Cardiac septum (tissue), 1 donor: ENCODE measurements at regions not wholly inside any gene's neighbourhood (a gene's known extent, or its start where the extent isn't known, plus 50 kb on each side); places are given as distances from the start of the nearest gene placed in this dataset.
"Not testable (repeated sequence)": the region's sequence is repeated elsewhere in the genome, so short reads cannot be mapped to it uniquely, and the experiment has no call there.

Experiments used
- DNase-seq: peaks from one replicate; pipeline ENCODE4 v3.0.0-alpha.2; 2020; ENCODE audit warnings: low spot score
- intact Hi-C: fragments of 100-400 bp; cut with DNase I; formaldehyde crosslinking; loops from one replicate; pipeline ENCODE4 v1.14.0; 2022
- donor health status: DM: no; HTN: no; CAD: no.

GRCh38 chr5:108607421-108607820 lies 140.3 kb upstream of the FER start:
- intact Hi-C loops = no loop called here
- no peak for DNase-seq

GRCh38 chr5:108606185-108606584 lies 141.5 kb upstream of the FER start:
- intact Hi-C loops = no loop called here
- no peak for DNase-seq

GRCh38 chr5:108602830-108603229 lies 144.9 kb upstream of the FER start:
- DNase-seq = no peak
- intact Hi-C loops = no loop called here

- no peak for DNase-seq
- intact Hi-C loops = no loop called here
These were observed 156.9 kb upstream of the FER start for GRCh38 chr5:108590799-108591198.

GRCh38 chr5:108588323-108588722 lies 159.4 kb upstream of the FER start:
- DNase-seq = no peak
- intact Hi-C loops = no loop called here

- DNase-seq = no peak
- intact Hi-C loops = no loop called here
These were observed 159.9 kb upstream of the FER start for GRCh38 chr5:108587821-108588220.

- intact Hi-C loops = no loop called here
- DNase-seq = no peak
These were observed 166.7 kb upstream of the FER start for GRCh38 chr5:108581026-108581425.

GRCh38 chr5:108579236-108579635 lies 168.5 kb upstream of the FER start:
- no peak for DNase-seq
- intact Hi-C loops = no loop called here

GRCh38 chr5:108578791-108579190 lies 168.9 kb upstream of the FER start:
- no peak for DNase-seq
- intact Hi-C loops = no loop called here

GRCh38 chr5:108567429-108567828 lies 180.3 kb upstream of the FER start:
- intact Hi-C loops = no loop called here
- DNase-seq = no peak

DNA sequence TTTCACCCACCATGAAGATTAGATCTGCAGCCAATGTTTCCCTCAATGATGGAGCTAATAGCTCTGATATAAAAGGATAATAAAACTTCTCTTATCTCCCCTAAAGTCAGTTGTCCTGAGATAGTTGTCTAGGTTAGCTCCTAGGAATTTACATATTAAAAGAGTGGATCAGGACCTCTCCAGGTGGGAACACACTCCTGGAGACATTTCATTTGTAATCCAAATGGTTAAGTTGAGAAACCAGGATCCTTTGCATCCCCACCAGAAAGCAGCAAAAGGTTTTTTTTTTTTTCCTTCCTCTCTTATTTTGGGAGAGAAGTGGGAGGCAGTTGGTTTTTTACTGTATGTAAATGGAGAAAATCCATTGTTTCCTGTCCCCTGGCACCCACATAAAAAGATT lies 182.5 kb upstream of the FBXL17 start:
- intact Hi-C loops = no loop called here

DNA sequence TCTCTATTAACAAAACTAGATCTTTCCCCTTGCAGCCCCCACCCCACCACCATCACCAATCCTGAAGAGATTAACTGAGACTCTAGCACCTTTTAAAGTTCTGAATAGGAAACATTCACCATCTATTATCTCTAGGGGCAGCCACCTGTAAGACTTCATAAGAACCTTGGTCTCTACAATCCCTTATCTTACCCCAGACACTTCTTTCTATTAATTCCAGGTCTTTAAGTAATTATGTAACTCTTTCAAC lies 180.2 kb upstream of the FBXL17 start:
- no peak for DNase-seq
- intact Hi-C loops = no loop called here

More for the DNA sequence above, 182.5 kb upstream of the FBXL17 start:
- no peak for DNase-seq

DNA sequence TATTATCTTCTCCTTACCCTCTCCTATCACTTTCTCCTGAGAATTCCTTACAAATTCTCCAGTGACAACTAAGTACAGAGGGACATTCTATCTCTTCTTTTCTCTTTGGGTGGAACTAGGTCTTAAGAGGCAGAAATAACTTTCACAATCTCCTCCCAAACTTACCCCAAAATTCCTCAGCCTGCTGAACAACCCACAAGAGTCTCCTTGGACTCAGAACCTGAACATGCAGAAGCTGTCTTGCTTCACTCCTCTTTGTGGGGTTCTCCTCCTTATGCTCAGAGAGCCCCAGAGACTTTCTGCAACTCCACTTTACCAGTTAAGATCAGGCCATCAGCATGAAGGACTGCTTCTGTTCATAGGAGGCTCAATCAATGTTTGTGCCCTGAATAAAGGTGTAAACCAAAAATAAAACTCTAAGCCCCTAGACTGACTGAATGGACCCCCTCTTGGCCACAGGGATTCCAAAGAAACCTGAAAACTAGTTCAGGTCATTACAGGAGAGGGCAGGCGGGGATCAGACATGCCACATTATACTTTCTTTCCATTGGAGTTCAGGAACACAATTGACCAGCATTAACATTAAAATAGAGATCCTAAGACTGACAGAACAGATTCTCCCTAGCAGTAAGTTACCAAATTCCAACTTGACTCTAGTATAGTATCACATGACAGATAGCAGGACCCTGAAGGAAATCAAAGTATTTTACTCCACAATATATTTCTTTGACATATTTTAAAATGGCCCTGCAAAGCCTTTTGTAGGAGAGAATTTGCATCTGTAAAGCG lies 179.7 kb upstream of the FBXL17 start:
- intact Hi-C loops = no loop called here
- DNase-seq = no peak

DNA sequence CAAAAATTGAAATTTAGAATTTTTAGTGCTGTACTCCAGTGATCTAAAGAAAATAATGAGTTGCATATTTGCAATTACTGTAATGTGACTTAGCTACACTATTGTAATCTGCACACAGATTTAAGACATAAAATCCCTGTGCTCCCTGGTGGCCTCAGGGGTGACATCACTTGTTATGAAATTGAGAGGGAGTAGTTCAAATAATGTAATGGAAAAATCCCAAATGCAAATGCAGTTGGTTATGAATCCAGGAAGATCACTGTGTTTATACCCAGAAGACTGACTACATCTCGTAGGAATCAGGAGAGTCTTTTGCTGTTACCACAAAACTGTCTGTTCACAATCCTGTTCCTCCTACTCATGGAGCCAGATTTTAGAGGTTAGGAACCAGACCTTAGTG lies 178.7 kb upstream of the FBXL17 start:
- intact Hi-C loops = no loop called here

DNA sequence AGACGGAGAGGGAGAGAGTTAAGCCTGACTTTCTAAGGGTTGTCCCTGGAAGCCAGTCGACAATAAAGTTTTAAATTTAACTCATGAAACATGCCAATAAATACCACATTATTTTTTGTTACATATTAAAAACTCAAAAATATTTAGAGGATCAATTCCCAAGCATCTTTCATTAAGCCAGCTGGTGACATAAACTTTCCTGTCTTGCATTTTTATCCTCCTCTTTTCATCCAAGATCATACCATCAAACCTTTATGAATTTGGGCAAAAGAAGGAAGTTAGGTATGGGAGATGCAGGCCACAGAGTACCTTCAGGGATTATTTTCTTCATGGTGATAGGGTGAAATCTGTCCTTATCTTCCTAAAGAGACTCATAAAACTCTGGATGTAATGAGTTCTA lies 178.3 kb upstream of the FBXL17 start:
- DNase-seq = no peak
- intact Hi-C loops = no loop called here

More for the DNA sequence above, 178.7 kb upstream of the FBXL17 start:
- DNase-seq = no peak

- intact Hi-C loops, DNase-seq: not testable (repeated sequence)
These were observed 176.9 kb upstream of the FBXL17 start for GRCh38 chr5:108558840-108559239.

GRCh38 chr5:108558142-108558541 lies 176.2 kb upstream of the FBXL17 start:
- intact Hi-C loops, DNase-seq: not testable (repeated sequence)

DNA sequence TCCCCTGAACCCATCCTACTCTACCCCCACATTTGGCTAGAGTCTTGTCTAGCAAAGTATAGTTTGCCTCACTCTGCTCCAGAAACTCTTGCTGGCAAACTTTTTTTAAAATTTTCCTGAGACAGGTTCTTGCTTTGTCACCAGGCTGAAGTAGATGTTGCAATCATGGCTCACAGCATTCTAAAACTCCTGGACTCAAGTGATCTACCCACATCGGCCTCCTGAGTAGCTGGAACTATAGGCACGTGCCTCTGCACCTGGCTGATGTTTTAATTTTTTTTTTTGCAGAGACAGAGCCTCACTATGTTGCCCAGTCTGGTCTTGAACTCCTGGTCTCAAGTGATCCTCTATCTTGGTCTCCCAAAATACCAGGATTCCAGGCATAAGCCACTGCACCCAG lies 175.8 kb upstream of the FBXL17 start:
- intact Hi-C loops = no loop called here
- no peak for DNase-seq

DNA sequence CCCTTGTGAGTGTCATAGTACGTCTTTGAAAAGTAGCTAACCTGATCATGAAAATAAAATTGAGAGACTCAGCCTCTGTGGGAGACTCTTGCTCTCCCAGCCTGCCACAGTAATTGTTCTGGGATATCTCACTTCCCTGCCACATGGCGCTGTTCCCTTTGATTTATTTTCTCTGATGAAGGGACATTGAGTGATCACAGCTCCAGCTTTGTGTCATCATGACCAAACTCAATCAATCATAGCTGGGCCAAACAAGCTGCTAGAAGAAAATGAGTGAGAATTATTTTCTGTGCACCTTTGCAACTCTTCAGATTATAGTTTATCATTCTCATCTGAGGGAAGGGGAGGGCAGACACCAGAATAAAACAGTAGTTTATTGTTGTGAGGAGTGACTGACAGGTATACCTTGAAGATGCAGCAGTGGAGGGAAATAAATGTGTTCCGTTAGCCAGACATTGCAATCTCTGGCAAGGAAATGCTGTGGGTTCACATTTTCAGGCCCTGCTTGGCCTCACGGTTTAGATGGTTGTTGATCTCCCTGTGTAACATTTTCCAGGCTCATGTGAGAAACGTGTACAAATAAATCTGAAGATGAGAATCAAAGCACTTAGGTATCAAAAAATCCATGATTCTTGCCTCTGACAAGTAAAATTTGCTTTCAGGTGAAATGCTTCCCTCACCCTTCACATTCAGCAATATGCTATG lies 174.7 kb upstream of the FBXL17 start:
- DNase-seq = no peak
- intact Hi-C loops = no loop called here

GRCh38 chr5:108548684-108549596 lies 167.0 kb upstream of the FBXL17 start:
- intact Hi-C loops = no loop called here
- no peak for DNase-seq

- no peak for DNase-seq
- intact Hi-C loops = no loop called here
These were observed 165.0 kb upstream of the FBXL17 start for GRCh38 chr5:108546939-108547338.
